T-cell (primary cell): ENCODE measurements at regions not wholly inside any gene's neighbourhood (a gene's known extent, or its start where the extent isn't known, plus 50 kb on each side); places are given as distances from the start of the nearest gene placed in this dataset.

Source experiments
- ATAC-seq, 4 experiments: fragments of 200-7000 bp in 3 of 4; fragments of 150-1000 bp in 1 of 4; cut with Tn5 transposase; replicated peaks in 1 of 4; 1 replicate in 3 of 4; 2 replicates in 1 of 4; pipeline ENCODE4 v1.10.0; 2021; ENCODE audit warnings: moderate library complexity in 3 of 4, mild to moderate bottlenecking in 2 of 4, moderate number of reproducible peaks in 1 of 4
- CTCF ChIA-PET, 2 donors: fragments of 300-600 bp; sonication (Branson Sonifier 250); formaldehyde crosslinking; loops; one replicate each; lab custom pipeline; 2022; ENCODE audit warnings: antibody characterized with exemption in 2 of 2; lab: Charles Lee
- POLR2A ChIA-PET, 2 donors: fragments of 300-600 bp; sonication (Branson Sonifier 250); formaldehyde crosslinking; loops; one replicate each; lab custom pipeline; 2022; ENCODE audit warnings: antibody characterized with exemption in 2 of 2; lab: Charles Lee
- DNase-seq, 35 experiments: peaks; one replicate each; pipeline versions ENCODE4 v3.0.0 to v3.0.0-alpha.2; 2013 to 2023
- H3K27ac ChIP-seq: one replicate; pipeline ENCODE4 v1.5.1; 2013; ENCODE audit warnings: low read length
- H3K27me3 ChIP-seq, 2 experiments: replicated peaks in 1 of 2; 1 replicate in 1 of 2; 2 replicates in 1 of 2; pipeline versions ENCODE4 v1.6.1 to v1.7.0; 2013; ENCODE audit warnings: low read length in 1 of 2, mixed read lengths in 1 of 2; ENCODE audit not compliant: control insufficient read depth in 2 of 2, insufficient read depth in 2 of 2; ENCODE audit errors: extremely low read depth in 1 of 2
- H3K36me3 ChIP-seq, 2 donors: 1 replicate in 1 of 2; 2 replicates in 1 of 2; pipeline versions ENCODE4 v1.6.1 to v1.7.0; 2013; ENCODE audit warnings: low read length in 1 of 2; ENCODE audit not compliant: control insufficient read depth in 2 of 2, insufficient read depth in 1 of 2; ENCODE audit errors: extremely low read depth in 1 of 2
- H3K4me1 ChIP-seq, 2 experiments: 1 replicate in 1 of 2; 2 replicates in 1 of 2; pipeline versions ENCODE4 v1.6.1 to v1.7.0; 2013; ENCODE audit warnings: low read length in 2 of 2, mixed read lengths in 1 of 2; ENCODE audit not compliant: insufficient read depth in 2 of 2, control insufficient read depth in 1 of 2; ENCODE audit errors: extremely low read depth in 1 of 2
- H3K4me3 ChIP-seq, 2 donors: 1 replicate in 1 of 2; 2 replicates in 1 of 2; pipeline versions ENCODE4 v1.5.1 to v1.7.0; 2013; ENCODE audit warnings: mild to moderate bottlenecking in 2 of 2, low read length in 1 of 2, moderate library complexity in 1 of 2; ENCODE audit not compliant: control insufficient read depth in 1 of 2; ENCODE audit errors: extremely low read depth in 1 of 2
- H3K9me3 ChIP-seq: 2 replicates; pipeline ENCODE4 v1.7.0; 2013
- H3K27ac Mint-ChIP-seq, 2 donors: one replicate each; pipeline ENCODE4 v1.8.0; 2020 to 2021; ENCODE audit warnings: mild to moderate bottlenecking in 2 of 2, mixed read lengths in 2 of 2
- H3K27me3 Mint-ChIP-seq, 2 donors: one replicate each; pipeline ENCODE4 v1.8.0; 2021 to 2022; ENCODE audit warnings: mixed read lengths in 2 of 2
- H3K36me3 Mint-ChIP-seq: one replicate; pipeline ENCODE4 v1.8.0; 2021; ENCODE audit warnings: mixed read lengths
- H3K4me1 Mint-ChIP-seq, 3 donors: one replicate each; pipeline ENCODE4 v1.8.0; 2020 to 2022; ENCODE audit warnings: mixed read lengths in 3 of 3, mild to moderate bottlenecking in 1 of 3
- H3K4me3 Mint-ChIP-seq, 3 donors: one replicate each; pipeline ENCODE4 v1.8.0; 2020 to 2022; ENCODE audit warnings: mild to moderate bottlenecking in 3 of 3, mixed read lengths in 3 of 3, moderate library complexity in 3 of 3
- H3K9me3 Mint-ChIP-seq, 3 donors: one replicate each; pipeline ENCODE4 v1.8.0; 2020 to 2022; ENCODE audit warnings: mixed read lengths in 3 of 3
- WGBS: methylation state at CpG from one replicate; pipeline ENCODE4 v1.1.5; 2013; ENCODE audit warnings: missing lambda C conversion rate; ENCODE audit not compliant: insufficient coverage; 5-methylcytosine and 5-hydroxymethylcytosine counted together

DNA sequence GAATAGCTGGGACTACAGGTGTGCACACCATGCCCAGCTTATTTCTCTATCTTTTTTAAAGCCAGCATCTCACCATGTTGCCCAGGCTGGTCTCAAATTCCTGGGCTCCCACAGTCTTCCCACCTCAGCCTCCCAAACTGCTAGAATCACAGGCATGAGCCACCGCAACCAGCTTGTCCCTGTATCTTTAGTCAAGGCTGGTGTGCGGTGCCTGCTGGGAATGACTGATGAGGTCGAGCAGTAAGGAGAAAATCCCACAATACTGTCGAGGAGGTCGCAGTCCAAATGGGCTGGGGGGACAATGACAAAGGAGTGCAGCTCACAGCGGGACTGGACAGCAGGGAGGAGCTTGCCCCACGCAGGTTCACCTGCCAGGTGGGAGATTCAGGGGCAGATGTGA lies 50.2 kb upstream of the CALN1 start:
- Histone ChIP-seq H3K9me3 (no peaks in the 10 kb centered on the region), H3K4me1 (no peaks in the 10 kb centered on the region), H3K27me3 (peaks cover 0 to 4% of the 10 kb centered on the region in 2 experiments), H3K36me3 (no peaks in the 10 kb centered on the region), H3K4me3 (no peak overlapping the region), H3K27ac (no peak overlapping the region)
- H3K9me3 Mint-ChIP-seq, result peaks cover 0 to 7% (median 2%) of the 10 kb centered on the region in 3 donors
- H3K27me3 Mint-ChIP-seq, result peaks cover 0 to 13% of the 10 kb centered on the region in 2 donors
- WGBS, result 75% methylated on average over 4 of the region's 7 CpGs
- H3K4me1 Mint-ChIP-seq, result no peaks in the 10 kb centered on the region
- ChIA-PET POLR2A (no interaction called here), CTCF (interaction anchor here in 1 of 2 donors (0.6 kb wide), 1 partner anchor 16 kb away, joined by 3 read pairs; no protein-coding TSS in a partner anchor)
- H3K36me3 Mint-ChIP-seq, result no peaks in the 10 kb centered on the region
- DNase-seq (no peak), ATAC-seq (no peak)
- H3K4me3 Mint-ChIP-seq, result no peak overlapping the region
- no peak overlapping the region for H3K27ac Mint-ChIP-seq
